ENCODE measurements at regions not wholly inside any gene's neighbourhood (a gene's known extent, or its start where the extent isn't known, plus 50 kb on each side); places are given as distances from the start of the nearest gene placed in this dataset.
"Not testable (repeated sequence)": the region's sequence is repeated elsewhere in the genome, so short reads cannot be mapped to it uniquely, and the experiment has no call there.

DNA sequence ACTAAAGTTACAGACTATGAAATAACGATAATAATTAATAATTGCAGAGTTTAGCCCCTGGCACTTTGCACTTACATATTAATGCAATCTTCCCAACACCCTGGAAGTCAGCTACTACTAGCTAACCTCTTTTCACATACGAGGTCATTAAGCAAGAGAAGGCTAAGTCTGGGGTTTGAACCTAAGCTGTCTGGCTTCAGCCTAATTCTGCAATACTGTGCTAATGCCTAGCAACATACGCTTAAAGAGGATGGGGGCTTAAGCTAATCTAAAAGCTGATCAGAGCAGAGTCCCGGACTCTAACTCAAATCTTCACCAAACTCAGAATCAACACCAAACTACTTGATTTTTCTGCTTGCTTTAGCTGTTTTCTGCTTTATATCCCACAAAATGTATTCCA, 168.7 kb upstream of the GNAI1 start:
- FAIRE-seq (no peak), DNase-seq (ENCODE audit: insufficient read length, low spot score) (no peak)

DNA sequence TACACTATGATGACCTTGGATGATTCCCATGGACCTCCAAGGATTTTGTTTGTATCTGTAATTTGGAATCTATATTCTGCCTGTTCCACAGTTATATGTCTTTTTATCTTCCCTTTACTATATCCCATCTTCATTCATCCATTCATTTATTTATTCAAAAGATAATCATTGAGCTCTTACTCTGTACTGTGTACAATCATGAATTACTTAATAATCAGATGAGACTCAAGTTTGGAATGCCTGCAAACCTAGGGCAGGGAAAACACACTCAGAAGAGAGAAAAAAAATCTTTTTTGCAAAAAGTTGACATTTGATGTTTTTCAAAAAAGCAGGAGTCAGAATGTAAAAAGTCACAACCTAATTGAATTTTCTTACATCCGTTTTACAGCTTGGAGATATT, 170.2 kb upstream of the GNAI1 start:
- FAIRE-seq (no peak), DNase-seq (ENCODE audit: insufficient read length, low spot score) (no peak)

GRCh38 chr7:79953130-79953529, 181.5 kb upstream of the GNAI1 start:
- FAIRE-seq (no peak), DNase-seq (ENCODE audit: insufficient read length, low spot score) (no peak)

DNA sequence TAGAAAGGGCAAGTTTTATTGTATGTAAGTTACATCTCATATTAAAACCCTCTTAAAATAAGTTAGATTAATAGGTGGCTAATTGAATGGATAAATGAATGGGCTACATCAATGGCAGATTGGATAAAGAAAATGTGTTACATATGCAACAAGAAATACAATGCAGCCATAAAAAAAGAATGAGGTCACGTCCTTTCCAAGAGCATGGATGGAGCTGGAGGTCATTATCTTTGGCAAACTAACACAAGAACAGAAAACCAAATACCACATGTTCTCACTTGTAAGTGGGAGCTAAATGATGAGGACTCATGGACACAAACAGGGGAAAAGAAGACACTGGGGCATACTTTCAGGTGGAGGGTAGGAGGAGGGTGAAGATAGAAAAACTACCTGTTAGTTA, 182.2 kb upstream of the GNAI1 start:
- FAIRE-seq = no peak
- DNase-seq (ENCODE audit: insufficient read length, low spot score) = no peak

GRCh38 chr7:79951415-79951814, 183.2 kb upstream of the GNAI1 start:
- DNase-seq (ENCODE audit: insufficient read length, low spot score) (no peak), FAIRE-seq (no peak)

GRCh38 chr7:79949778-79950177, 184.9 kb upstream of the GNAI1 start:
- DNase-seq (ENCODE audit: insufficient read length, low spot score) (no peak), FAIRE-seq (no peak)

GRCh38 chr7:79936281-79936983, 198.2 kb upstream of the GNAI1 start:
- DNase-seq (ENCODE audit: insufficient read length, low spot score) = no peak
- no peak for FAIRE-seq

GRCh38 chr7:79934727-79935126, 199.9 kb upstream of the GNAI1 start:
- DNase-seq (ENCODE audit: insufficient read length, low spot score) (no peak), FAIRE-seq (no peak)

- no peak for FAIRE-seq
- no peak for DNase-seq (ENCODE audit: insufficient read length, low spot score)
Observed at GRCh38 chr7:79933144-79933543, 201.5 kb upstream of the GNAI1 start.

GRCh38 chr7:79930604-79931003, 204.0 kb upstream of the GNAI1 start:
- no peak for DNase-seq (ENCODE audit: insufficient read length, low spot score)
- FAIRE-seq = no peak

DNA sequence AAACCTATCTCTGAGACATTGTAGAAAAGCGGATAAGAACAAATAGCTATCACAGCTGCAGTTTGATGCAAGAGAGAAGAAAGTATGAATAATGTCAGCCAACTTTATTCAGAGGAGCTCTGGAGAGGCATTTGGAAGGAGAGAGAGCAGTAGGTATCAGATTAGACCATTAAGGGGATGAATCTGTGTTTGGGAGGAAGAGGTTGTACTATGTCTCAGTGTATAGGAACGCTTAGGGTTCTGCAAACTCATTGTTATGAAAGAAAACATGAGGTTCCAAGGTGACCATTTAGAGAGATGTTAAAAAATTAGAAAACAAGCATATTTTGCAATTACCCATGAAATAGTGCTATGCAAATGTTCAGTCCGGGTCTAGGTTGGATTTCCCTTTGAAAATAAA, 207.5 kb upstream of the GNAI1 start:
- DNase-seq (ENCODE audit: insufficient read length, low spot score) (no peak), FAIRE-seq (no peak)

DNA sequence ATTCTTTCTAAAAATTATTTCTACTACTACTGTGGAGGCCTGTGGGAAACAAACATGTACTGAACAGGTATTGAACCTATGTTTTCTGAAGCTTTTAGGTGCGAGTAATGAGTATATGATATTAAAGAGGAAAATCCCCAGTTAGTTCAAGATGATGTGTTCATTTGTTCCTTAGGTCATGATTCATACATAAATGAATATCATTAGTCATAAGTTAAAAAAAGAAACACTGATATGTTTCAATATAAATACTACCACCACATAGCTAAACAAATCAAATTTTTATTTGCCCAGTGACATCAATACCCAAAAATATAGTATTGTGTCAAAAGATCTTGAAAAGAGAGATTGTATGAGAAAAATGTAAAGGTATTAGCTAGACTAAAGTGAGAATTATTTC, 210.7 kb upstream of the GNAI1 start:
- DNase-seq (ENCODE audit: insufficient read length, low spot score) = no peak
- no peak for FAIRE-seq

GRCh38 chr7:79922894-79923293, 211.7 kb upstream of the GNAI1 start:
- no peak for FAIRE-seq
- no peak for DNase-seq (ENCODE audit: insufficient read length, low spot score)

- FAIRE-seq (no peak), DNase-seq (ENCODE audit: insufficient read length, low spot score) (no peak)
Observed at GRCh38 chr7:79921976-79922375, 212.7 kb upstream of the GNAI1 start.

- DNase-seq (ENCODE audit: insufficient read length, low spot score); FAIRE-seq: not testable (repeated sequence)
Observed at GRCh38 chr7:79918632-79919031, 216.0 kb upstream of the GNAI1 start.

GRCh38 chr7:79915346-79915745, 219.3 kb upstream of the GNAI1 start:
- not testable (repeated sequence) for DNase-seq (ENCODE audit: insufficient read length, low spot score); FAIRE-seq

DNA sequence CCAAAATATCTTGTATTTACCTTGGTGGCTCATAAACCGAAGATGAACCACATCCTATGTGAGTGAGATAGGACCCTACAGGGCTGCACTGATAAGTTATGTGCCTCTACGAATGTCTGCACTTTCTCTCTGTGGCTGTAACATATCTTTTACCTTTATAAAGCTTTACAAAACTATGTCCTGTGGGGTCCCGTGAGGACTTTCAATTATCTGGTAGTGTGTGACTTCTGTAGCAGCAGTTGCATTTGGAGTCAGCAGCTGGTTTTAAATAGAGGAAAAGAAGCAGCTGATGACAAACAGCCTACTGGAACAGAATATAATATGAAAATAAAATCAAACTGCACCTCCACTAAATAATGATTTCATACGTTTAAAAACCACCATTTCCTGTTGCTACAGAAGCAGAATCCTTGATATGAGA, 222.4 kb upstream of the GNAI1 start:
- FAIRE-seq (no peak), DNase-seq (ENCODE audit: insufficient read length, low spot score) (no peak)

DNA sequence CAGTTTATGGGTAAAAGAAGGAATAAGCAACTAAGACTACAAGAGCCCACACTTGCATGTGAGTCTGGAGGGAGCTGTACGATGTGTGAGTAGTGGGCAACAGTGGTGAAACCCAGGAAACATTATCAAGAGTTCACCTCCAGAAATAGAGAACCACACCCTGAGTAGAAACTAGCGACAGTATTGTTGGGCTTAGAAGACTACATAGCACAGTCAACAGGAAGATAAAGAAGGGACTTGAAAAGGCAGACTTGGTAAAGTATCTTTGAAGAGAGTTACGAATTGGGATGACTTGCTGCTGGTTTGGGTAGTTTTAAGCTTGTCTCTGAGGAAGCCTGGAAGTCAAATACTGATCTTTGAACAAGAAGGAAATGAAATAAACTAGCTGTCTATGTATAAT, 223.2 kb upstream of the GNAI1 start:
- no peak for FAIRE-seq
- no peak for DNase-seq (ENCODE audit: insufficient read length, low spot score)

DNA sequence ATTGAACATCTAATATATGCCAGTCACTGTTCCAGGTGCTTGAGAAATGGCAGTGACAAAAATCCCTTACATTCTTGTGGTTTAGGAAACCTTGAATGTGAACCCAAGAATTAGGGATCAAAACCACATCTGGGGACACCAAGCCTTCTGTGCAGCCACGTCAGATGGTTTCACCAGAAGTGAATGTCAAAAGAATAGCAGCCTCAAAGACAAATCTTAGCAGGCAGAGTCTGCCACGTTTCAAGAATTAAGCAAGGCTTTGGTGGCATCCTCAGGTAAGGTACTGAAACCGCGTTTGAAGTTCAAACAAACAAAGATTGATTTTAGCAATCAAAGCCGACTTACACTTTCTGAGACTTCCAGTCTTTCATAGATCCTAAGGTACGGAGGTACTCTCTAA, 225.5 kb upstream of the GNAI1 start:
- FAIRE-seq (no peak), DNase-seq (ENCODE audit: insufficient read length, low spot score) (no peak)

GRCh38 chr7:79897166-79897565, 237.5 kb upstream of the GNAI1 start:
- no peak for FAIRE-seq

GRCh38 chr7:79893991-79894390, 240.6 kb upstream of the GNAI1 start:
- DNase-seq (ENCODE audit: insufficient read length, low spot score) (no peak), FAIRE-seq (no peak)

More at GRCh38 chr7:79897166-79897565, 237.5 kb upstream of the GNAI1 start:
- DNase-seq (ENCODE audit: insufficient read length, low spot score) = no peak

DNA sequence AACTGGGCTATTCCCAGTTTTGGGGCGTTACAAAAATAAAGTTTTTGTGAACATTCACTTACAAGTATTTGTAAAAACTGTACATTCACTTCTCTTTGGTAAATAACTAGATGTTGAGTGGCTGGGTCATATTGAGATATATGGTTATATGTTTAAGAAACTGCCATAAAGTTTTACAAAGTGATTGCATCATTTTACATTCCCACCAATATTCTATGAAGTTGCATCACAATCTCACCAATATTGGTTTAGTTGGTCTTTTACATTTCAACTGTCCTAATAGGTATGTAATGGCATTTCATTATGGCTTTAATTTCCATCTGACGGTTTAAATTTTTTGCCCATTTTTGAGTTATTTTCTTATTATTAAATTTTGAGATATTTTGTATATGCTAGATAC, 251.7 kb upstream of the GNAI1 start:
- FAIRE-seq (no peak), DNase-seq (ENCODE audit: insufficient read length, low spot score) (no peak)

GRCh38 chr7:79880312-79880711, 254.3 kb upstream of the GNAI1 start:
- no peak for DNase-seq (ENCODE audit: insufficient read length, low spot score)
- no peak for FAIRE-seq
